Caco-2 (cell line): ENCODE measurements at regions not wholly inside any gene's neighbourhood (a gene's known extent, or its start where the extent isn't known, plus 50 kb on each side); places are given as distances from the start of the nearest gene placed in this dataset.

Experiments
- BruUV-seq: library from RNA; stranded (reverse); fragments of 400-500 nt; replicated peaks from 2 replicates; lab custom pipeline; 2021; lab: Mats Ljungman, UMichigan
- CTCF ChIA-PET: fragments of 300-600 bp; sonication (Branson Sonifier 250); formaldehyde crosslinking; loops from one replicate; lab custom pipeline; 2022; ENCODE audit warnings: antibody characterized with exemption; lab: Charles Lee
- POLR2A ChIA-PET: fragments of 300-600 bp; sonication (Branson Sonifier 250); formaldehyde crosslinking; loops from one replicate; lab custom pipeline; 2022; ENCODE audit warnings: antibody characterized with exemption; lab: Charles Lee
- DNase-seq, 2 experiments: peaks; one replicate each; pipeline versions ENCODE4 v3.0.0 to v3.0.0-alpha.2; 2020 to 2022
- H3K27me3 ChIP-seq: replicated peaks from 2 replicates; pipeline ENCODE4 v1.6.0; 2011; ENCODE audit warnings: low read length; ENCODE audit not compliant: control insufficient read depth, insufficient read depth
- H3K36me3 ChIP-seq: 2 replicates; pipeline ENCODE4 v1.5.1; 2011; ENCODE audit warnings: low read length; ENCODE audit not compliant: control insufficient read depth, insufficient read depth
- H3K4me1 ChIP-seq: fragments of 250-450 bp; sonication (Bioruptor Pico); 2 replicates; pipeline ENCODE4 v1.5.1; 2020; ENCODE audit warnings: mild to moderate bottlenecking
- H3K4me3 ChIP-seq: 2 replicates; pipeline ENCODE4 v1.5.1; 2011; ENCODE audit warnings: low read depth, mild to moderate bottlenecking, control low read depth, low read length
- H3K9me3 ChIP-seq: fragments of 250-450 bp; sonication (Bioruptor Pico); 2 replicates; pipeline ENCODE4 v1.5.1; 2020; ENCODE audit warnings: mild to moderate bottlenecking, moderate library complexity
- H3K27ac Mint-ChIP-seq: one replicate; pipeline ENCODE4 v1.8.0; 2022; ENCODE audit warnings: mixed read lengths; ENCODE audit not compliant: unreplicated experiment
- H3K27me3 Mint-ChIP-seq: one replicate; pipeline ENCODE4 v1.8.0; 2022; ENCODE audit warnings: mixed read lengths; ENCODE audit not compliant: insufficient read depth, unreplicated experiment
- H3K36me3 Mint-ChIP-seq: one replicate; pipeline ENCODE4 v1.8.0; 2022; ENCODE audit warnings: mild to moderate bottlenecking, mixed read lengths; ENCODE audit not compliant: insufficient read depth, unreplicated experiment
- H3K4me1 Mint-ChIP-seq: one replicate; pipeline ENCODE4 v1.8.0; 2022; ENCODE audit warnings: low read depth, mixed read lengths; ENCODE audit not compliant: unreplicated experiment
- H3K4me3 Mint-ChIP-seq: one replicate; pipeline ENCODE4 v1.8.0; 2022; ENCODE audit warnings: mild to moderate bottlenecking, moderate library complexity, mixed read lengths; ENCODE audit not compliant: unreplicated experiment
- H3K9me3 Mint-ChIP-seq: one replicate; pipeline ENCODE4 v1.8.0; 2022; ENCODE audit warnings: mixed read lengths; ENCODE audit not compliant: unreplicated experiment
- CTCF ChIP-seq, 2 experiments: fragments of 200-600 bp in 1 of 2; IDR thresholded peaks; 1 replicate in 1 of 2; 2 replicates in 1 of 2; pipeline versions ENCODE4 v1.5.1 to v1.8.0; 2011 to 2022; ENCODE audit warnings: antibody characterized with exemption in 1 of 2, control low read depth in 1 of 2, inconsistent platforms in 1 of 2, low read depth in 1 of 2, low read length in 1 of 2, mild to moderate bottlenecking in 1 of 2, moderate library complexity in 1 of 2; ENCODE audit not compliant: insufficient read depth in 1 of 2, severe bottlenecking in 1 of 2, unreplicated experiment in 1 of 2
- intact Hi-C: fragments of 100-400 bp; cut with micrococcal nuclease; formaldehyde crosslinking; loops from one replicate; pipeline ENCODE4 v1.10.0; 2022; ENCODE audit not compliant: unreplicated experiment

DNA sequence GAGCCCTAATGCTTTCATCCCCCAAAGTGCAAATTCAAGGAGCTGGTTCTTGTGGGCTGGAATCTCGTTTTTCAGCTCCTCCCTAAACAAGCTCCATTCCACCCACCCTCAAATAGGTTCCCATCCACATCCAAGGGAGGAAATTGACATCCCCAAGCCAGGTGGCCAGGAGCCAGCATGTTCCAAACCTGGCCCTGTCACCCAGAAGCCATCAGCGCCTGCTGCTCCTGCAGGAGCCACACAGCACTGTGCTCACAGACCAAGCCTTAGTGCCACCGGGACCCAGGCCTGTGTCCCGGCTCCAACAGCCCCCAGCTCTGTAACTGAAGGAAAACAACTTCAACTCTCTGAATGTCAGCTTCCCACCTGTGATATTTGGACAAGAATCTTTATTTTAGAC, 263.6 kb downstream of the UACA start:
- Histone ChIP-seq H3K4me1 (peaks cover 24% of the 10 kb centered on the region), H3K4me3 (no peak overlapping the region), H3K36me3 (no peaks in the 10 kb centered on the region), H3K27me3 (no peaks in the 10 kb centered on the region), H3K9me3 (no peaks in the 10 kb centered on the region)
- BruUV-seq: no TSS peak
- no peak for DNase-seq
- intact Hi-C loops: no loop called here
- Mint-ChIP-seq H3K36me3 (peaks cover 11% of the 10 kb centered on the region), H3K4me3 (no peak overlapping the region), H3K27me3 (no peaks in the 10 kb centered on the region), H3K27ac (no peak overlapping the region), H3K9me3 (no peaks in the 10 kb centered on the region), H3K4me1 (peaks cover 31% of the 10 kb centered on the region)
- ChIA-PET CTCF (no interaction called here), POLR2A (no interaction called here)
- no peak for TF ChIP-seq CTCF (IDR thresholded peaks at IDR 0.05; ENCODE audit: insufficient read depth in 1 of 2, low read depth in 1 of 2, low read length in 1 of 2, severe bottlenecking in 1 of 2, unreplicated experiment in 1 of 2)

DNA sequence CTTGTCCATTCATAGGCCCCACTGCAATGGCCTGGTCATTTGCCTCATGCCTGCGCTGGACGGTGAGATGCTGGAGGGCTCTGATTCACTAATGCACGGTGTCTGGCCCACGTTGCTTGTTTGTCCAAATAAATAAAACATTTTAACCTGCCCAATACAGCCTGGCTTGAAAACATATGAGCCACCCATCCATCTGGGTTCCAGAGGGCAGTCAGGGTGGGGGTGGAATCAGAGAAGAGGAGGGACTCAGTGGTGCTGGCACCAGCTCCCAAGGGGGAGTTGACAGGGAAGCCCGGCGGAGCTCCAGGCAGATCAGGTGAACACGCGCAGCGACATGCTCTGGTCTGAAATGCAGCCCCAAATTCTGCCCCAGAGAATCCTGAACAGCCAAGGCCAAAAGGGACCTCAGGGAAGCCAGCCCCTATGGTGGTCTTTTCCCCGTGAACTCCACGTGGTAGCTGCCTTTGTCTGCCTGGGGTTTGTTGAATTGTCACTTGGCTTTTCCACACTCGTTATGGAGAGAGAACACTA, 265.2 kb downstream of the UACA start:
- BruUV-seq: no TSS peak
- CTCF ChIA-PET: no interaction called here
- DNase-seq: no peak
- Histone ChIP-seq H3K27me3 (no peaks in the 10 kb centered on the region), H3K4me3 (no peak overlapping the region), H3K36me3 (no peaks in the 10 kb centered on the region), H3K9me3 (no peaks in the 10 kb centered on the region), H3K4me1 (peaks cover 33% of the 10 kb centered on the region)
- H3K4me1 Mint-ChIP-seq: peaks cover 40% of the 10 kb centered on the region
- POLR2A ChIA-PET: no interaction called here
- H3K27me3 Mint-ChIP-seq: no peaks in the 10 kb centered on the region
- H3K36me3 Mint-ChIP-seq: peaks cover 22% of the 10 kb centered on the region
- intact Hi-C loops: no loop called here
- H3K9me3 Mint-ChIP-seq: no peaks in the 10 kb centered on the region
- no peak overlapping the region for H3K4me3 Mint-ChIP-seq
- TF ChIP-seq CTCF (IDR thresholded peaks at IDR 0.05; ENCODE audit: insufficient read depth in 1 of 2, low read depth in 1 of 2, low read length in 1 of 2, severe bottlenecking in 1 of 2, unreplicated experiment in 1 of 2): no peak
- H3K27ac Mint-ChIP-seq: peak overlapping the region; percentile 80

DNA sequence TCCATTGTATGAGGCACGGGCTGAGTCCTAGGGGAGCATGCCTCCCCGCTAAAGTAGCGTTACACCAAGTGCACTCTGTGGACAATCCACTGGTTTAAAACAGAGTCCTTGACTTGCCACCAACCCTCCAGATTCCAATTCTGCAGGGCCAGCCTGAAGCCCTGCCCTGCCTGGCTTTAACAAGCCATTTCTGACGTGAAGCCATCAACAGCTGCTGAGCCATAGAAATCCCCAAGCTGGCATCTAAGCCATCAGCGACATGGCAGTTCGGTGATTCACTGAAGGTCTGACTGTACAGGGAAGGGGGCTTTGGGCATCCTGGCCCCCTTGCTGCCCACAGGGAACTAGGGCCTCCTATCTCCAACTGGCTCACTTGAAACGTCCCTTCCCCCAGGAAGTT, 265.7 kb downstream of the UACA start:
- Mint-ChIP-seq H3K4me1 (peaks cover 45% of the 10 kb centered on the region), H3K27me3 (no peaks in the 10 kb centered on the region), H3K36me3 (peaks cover 22% of the 10 kb centered on the region), H3K27ac (peak overlapping the region; percentile 80), H3K9me3 (no peaks in the 10 kb centered on the region), H3K4me3 (no peak overlapping the region)
- peaks cover 36% of the 10 kb centered on the region for H3K4me1 ChIP-seq
- no peaks in the 10 kb centered on the region for H3K36me3 ChIP-seq
- no peaks in the 10 kb centered on the region for H3K27me3 ChIP-seq
- CTCF ChIA-PET: no interaction called here
- BruUV-seq: no TSS peak
- no peak overlapping the region for H3K4me3 ChIP-seq
- no peaks in the 10 kb centered on the region for H3K9me3 ChIP-seq
- no peak for TF ChIP-seq CTCF (IDR thresholded peaks at IDR 0.05; ENCODE audit: insufficient read depth in 1 of 2, low read depth in 1 of 2, low read length in 1 of 2, severe bottlenecking in 1 of 2, unreplicated experiment in 1 of 2)
- POLR2A ChIA-PET: no interaction called here
- intact Hi-C loops: no loop called here
- DNase-seq: no peak
